H9 (cell line): ENCODE measurements at regions not wholly inside any gene's neighbourhood (a gene's known extent, or its start where the extent isn't known, plus 50 kb on each side); places are given as distances from the start of the nearest gene placed in this dataset.
"Not testable (repeated sequence)": the region's sequence is repeated elsewhere in the genome, so short reads cannot be mapped to it uniquely, and the experiment has no call there.

Experiments
- DNase-seq: peaks from one replicate; pipeline ENCODE4 v3.0.0-alpha.2; 2017
- H2AFZ ChIP-seq: one replicate; pipeline ENCODE4 v1.6.1; 2013; ENCODE audit warnings: mild to moderate bottlenecking, low read length, control low read depth, moderate library complexity
- H2AK5ac ChIP-seq: 2 replicates; pipeline ENCODE4 v1.6.1; 2013; ENCODE audit warnings: low read length, control low read depth, mixed read lengths; ENCODE audit not compliant: insufficient read length
- H2BK120ac ChIP-seq: one replicate; pipeline ENCODE4 v1.6.1; 2013; ENCODE audit warnings: low read depth, mild to moderate bottlenecking, low read length, control low read depth, inconsistent platforms; ENCODE audit not compliant: poor library complexity, severe bottlenecking
- H2BK12ac ChIP-seq: 2 replicates; pipeline ENCODE4 v1.6.1; 2013; ENCODE audit warnings: low read length, control low read depth, mixed read lengths, low read depth; ENCODE audit not compliant: insufficient read length
- H2BK15ac ChIP-seq: 2 replicates; pipeline ENCODE4 v1.6.1; 2013; ENCODE audit warnings: low read depth, low read length, control low read depth
- H2BK20ac ChIP-seq: one replicate; pipeline ENCODE4 v1.6.1; 2013; ENCODE audit warnings: low read depth, mild to moderate bottlenecking, low read length, control low read depth, inconsistent platforms; ENCODE audit not compliant: poor library complexity, severe bottlenecking
- H2BK5ac ChIP-seq: 2 replicates; pipeline ENCODE4 v1.6.1; 2013; ENCODE audit warnings: low read length, control low read depth, mixed read lengths; ENCODE audit not compliant: insufficient read length
- H3K14ac ChIP-seq: 2 replicates; pipeline ENCODE4 v1.6.1; 2013; ENCODE audit warnings: low read length, control low read depth; ENCODE audit not compliant: insufficient read depth
- H3K18ac ChIP-seq: 2 replicates; pipeline ENCODE4 v1.6.1; 2013; ENCODE audit warnings: low read depth, mild to moderate bottlenecking, mixed read lengths, low read length, control low read depth; ENCODE audit not compliant: insufficient read length
- H3K23ac ChIP-seq: 2 replicates; pipeline ENCODE4 v1.6.1; 2013; ENCODE audit warnings: low read length, control low read depth, mixed read lengths, low read depth; ENCODE audit not compliant: insufficient read length
- H3K23me2 ChIP-seq: 2 replicates; pipeline ENCODE4 v1.6.1; 2013; ENCODE audit warnings: low read depth, mild to moderate bottlenecking, mixed read lengths, low read length, control low read depth; ENCODE audit not compliant: insufficient read length, poor library complexity, severe bottlenecking
- H3K27ac ChIP-seq: 2 replicates; pipeline ENCODE4 v1.5.1; 2013; ENCODE audit warnings: low read length, control low read depth, mixed read lengths, low read depth; ENCODE audit not compliant: insufficient read length
- H3K27me3 ChIP-seq: 2 replicates; pipeline ENCODE4 v1.6.1; 2013; ENCODE audit warnings: low read length, control low read depth, inconsistent platforms; ENCODE audit not compliant: insufficient read depth
- H3K4ac ChIP-seq: 2 replicates; pipeline ENCODE4 v1.6.1; 2013; ENCODE audit warnings: low read depth, mild to moderate bottlenecking, control low read depth, inconsistent platforms, low read length, moderate library complexity
- H3K4me1 ChIP-seq: 2 replicates; pipeline ENCODE4 v1.6.1; 2013; ENCODE audit warnings: low read length, control low read depth, inconsistent platforms; ENCODE audit not compliant: insufficient read depth
- H3K4me2 ChIP-seq: 2 replicates; pipeline ENCODE4 v1.6.1; 2013; ENCODE audit warnings: low read length, control low read depth, mixed read lengths; ENCODE audit not compliant: insufficient read length, insufficient read depth
- H3K56ac ChIP-seq: 2 replicates; pipeline ENCODE4 v1.6.1; 2013; ENCODE audit warnings: low read depth, mild to moderate bottlenecking, mixed read lengths, low read length, control low read depth; ENCODE audit not compliant: insufficient read length
- H3K79me1 ChIP-seq: 2 replicates; pipeline ENCODE4 v1.6.1; 2013; ENCODE audit warnings: low read depth, mild to moderate bottlenecking, moderate library complexity, low read length, control low read depth, inconsistent platforms; ENCODE audit not compliant: insufficient read depth, poor library complexity, severe bottlenecking
- H3K79me2 ChIP-seq: 2 replicates; pipeline ENCODE4 v1.6.1; 2013; ENCODE audit warnings: low read length, control low read depth, inconsistent platforms; ENCODE audit not compliant: insufficient read depth
- H3K9ac ChIP-seq: 2 replicates; pipeline ENCODE4 v1.6.1; 2013; ENCODE audit warnings: low read length, control low read depth, mixed read lengths; ENCODE audit not compliant: insufficient read length; ENCODE audit errors: extremely low read depth
- H3K9me3 ChIP-seq: one replicate; pipeline ENCODE4 v1.6.1; 2013; ENCODE audit warnings: low read depth, low read length, inconsistent platforms; ENCODE audit not compliant: control insufficient read depth
- H3T11ph ChIP-seq: one replicate; pipeline ENCODE4 v1.6.1; 2013; ENCODE audit warnings: mild to moderate bottlenecking, low read length, control low read depth, inconsistent platforms
- H4K20me1 ChIP-seq: one replicate; pipeline ENCODE4 v1.6.1; 2013; ENCODE audit not compliant: control insufficient read depth, insufficient read length, insufficient read depth
- H4K5ac ChIP-seq: 2 replicates; pipeline ENCODE4 v1.6.1; 2013; ENCODE audit warnings: low read depth, mild to moderate bottlenecking, mixed read lengths, low read length, control low read depth; ENCODE audit not compliant: insufficient read length
- H4K8ac ChIP-seq: replicated peaks from 2 replicates; pipeline ENCODE4 v1.6.1; 2013; ENCODE audit warnings: low read length, control low read depth, mixed read lengths, low read depth; ENCODE audit not compliant: insufficient read length
- H4K91ac ChIP-seq: 2 replicates; pipeline ENCODE4 v1.6.1; 2013; ENCODE audit warnings: low read depth, mild to moderate bottlenecking, moderate library complexity, mixed read lengths, low read length, control low read depth; ENCODE audit not compliant: insufficient read length
- H3K27ac Mint-ChIP-seq, 3 experiments: 2 replicates in 2 of 3; 3 replicates in 1 of 3; pipeline ENCODE4 v1.8.0; 2020 to 2021; ENCODE audit warnings: mixed read lengths in 3 of 3, mild to moderate bottlenecking in 1 of 3, moderate library complexity in 1 of 3
- H3K27me3 Mint-ChIP-seq: 2 replicates; pipeline ENCODE4 v1.8.0; 2021; ENCODE audit warnings: low read depth, mild to moderate bottlenecking, moderate library complexity, mixed read lengths
- H3K36me3 Mint-ChIP-seq, 3 experiments: 2 replicates in 2 of 3; 3 replicates in 1 of 3; pipeline ENCODE4 v1.8.0; 2020 to 2021; ENCODE audit warnings: low read depth in 3 of 3, mixed read lengths in 3 of 3; ENCODE audit not compliant: insufficient read depth in 1 of 3
- H3K4me1 Mint-ChIP-seq, 2 experiments: 2 replicates each; pipeline ENCODE4 v1.8.0; 2020; ENCODE audit warnings: mixed read lengths in 2 of 2
- H3K4me3 Mint-ChIP-seq, 2 experiments: 2 replicates in 1 of 2; 3 replicates in 1 of 2; pipeline ENCODE4 v1.8.0; 2020 to 2021; ENCODE audit warnings: mild to moderate bottlenecking in 2 of 2, mixed read lengths in 2 of 2, moderate library complexity in 1 of 2
- H3K9me3 Mint-ChIP-seq, 2 experiments: 2 replicates in 1 of 2; 3 replicates in 1 of 2; pipeline ENCODE4 v1.8.0; 2020; ENCODE audit warnings: mild to moderate bottlenecking in 2 of 2, mixed read lengths in 2 of 2, moderate library complexity in 1 of 2
- WGBS: extraction: QIAGEN DNeasy Blood & Tissue Kit; methylation state at CpG from one replicate; pipeline ENCODE4 v1.1.7; 2013; ENCODE audit warnings: missing lambda C conversion rate, low lambda C conversion rate, mixed read lengths; ENCODE audit not compliant: insufficient read length; ENCODE audit errors: extremely low coverage; 5-methylcytosine and 5-hydroxymethylcytosine counted together
- TF ChIP-seq, protein P1 (sequence below): fragments of 200-600 bp; sonication (generic); conservative IDR thresholded peaks from 3 replicates; pipeline ENCODE4 v1.8.0; 2021; ENCODE audit warnings: antibody characterized with exemption, mild to moderate bottlenecking

DNA sequence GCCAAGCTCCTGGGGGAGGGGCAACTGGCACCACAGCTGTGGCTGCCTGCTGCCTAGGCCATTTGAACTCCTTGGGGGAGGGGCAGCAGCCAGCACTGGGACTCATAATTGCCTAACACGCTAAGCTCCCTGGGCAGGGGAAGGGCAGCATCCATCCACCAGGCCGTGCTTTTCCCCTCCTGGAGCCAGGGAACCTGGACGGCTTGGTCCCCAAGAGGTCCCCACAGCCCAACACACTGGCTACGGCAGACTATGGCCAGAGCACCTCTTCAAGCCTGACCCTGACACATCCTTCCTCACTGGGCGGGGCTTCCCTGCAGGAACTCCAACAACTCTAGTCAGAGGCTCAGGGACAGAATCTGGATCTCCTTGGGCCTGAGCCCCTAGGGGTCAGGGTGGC, 269.4 kb downstream of the RNF144B start:
- Mint-ChIP-seq H3K4me1 (peaks cover 0 to 2% of the 10 kb centered on the region in 2 experiments; a peak in 1 of 4 replicates), H3K27me3 (no peaks in the 10 kb centered on the region; the same call in 1 of the 2 replicates), H3K36me3 (no peaks in the 10 kb centered on the region), H3K9me3 (peaks cover 0 to 2% of the 10 kb centered on the region in 2 experiments; a peak in 2 of 5 replicates), H3K4me3 (no peak overlapping the region), H3K27ac (peak overlapping the region in 1 of 3 experiments; percentile 80; a peak in 1 of 7 replicates)
- Histone ChIP-seq H3K27me3 (no peaks in the 10 kb centered on the region), H3K23ac (no peak overlapping the region), H2BK20ac (no peak overlapping the region), H3K14ac (no peak overlapping the region), H3K4ac (no peak overlapping the region), H3K4me1 (no peaks in the 10 kb centered on the region), H4K5ac (no peak overlapping the region), H3K9me3 (no peaks in the 10 kb centered on the region), H3T11ph (no peak overlapping the region), H4K8ac (no peak overlapping the region), H2BK5ac (no peak overlapping the region), H3K79me2 (no peaks in the 10 kb centered on the region), H4K20me1 (no peaks in the 10 kb centered on the region), H2AK5ac (no peak overlapping the region), H3K4me2 (no peak overlapping the region), H3K79me1 (no peaks in the 10 kb centered on the region), H3K9ac (no peak overlapping the region), H3K18ac (no peak overlapping the region), H4K91ac (no peak overlapping the region), H3K56ac (no peak overlapping the region), H3K23me2 (no peaks in the 10 kb centered on the region), H2BK15ac (no peak overlapping the region), H2AFZ (no peak overlapping the region), H3K27ac (no peak overlapping the region), H2BK120ac (no peak overlapping the region), H2BK12ac (no peak overlapping the region)
- no peak for DNase-seq
- TF ChIP-seq, protein P1, sequence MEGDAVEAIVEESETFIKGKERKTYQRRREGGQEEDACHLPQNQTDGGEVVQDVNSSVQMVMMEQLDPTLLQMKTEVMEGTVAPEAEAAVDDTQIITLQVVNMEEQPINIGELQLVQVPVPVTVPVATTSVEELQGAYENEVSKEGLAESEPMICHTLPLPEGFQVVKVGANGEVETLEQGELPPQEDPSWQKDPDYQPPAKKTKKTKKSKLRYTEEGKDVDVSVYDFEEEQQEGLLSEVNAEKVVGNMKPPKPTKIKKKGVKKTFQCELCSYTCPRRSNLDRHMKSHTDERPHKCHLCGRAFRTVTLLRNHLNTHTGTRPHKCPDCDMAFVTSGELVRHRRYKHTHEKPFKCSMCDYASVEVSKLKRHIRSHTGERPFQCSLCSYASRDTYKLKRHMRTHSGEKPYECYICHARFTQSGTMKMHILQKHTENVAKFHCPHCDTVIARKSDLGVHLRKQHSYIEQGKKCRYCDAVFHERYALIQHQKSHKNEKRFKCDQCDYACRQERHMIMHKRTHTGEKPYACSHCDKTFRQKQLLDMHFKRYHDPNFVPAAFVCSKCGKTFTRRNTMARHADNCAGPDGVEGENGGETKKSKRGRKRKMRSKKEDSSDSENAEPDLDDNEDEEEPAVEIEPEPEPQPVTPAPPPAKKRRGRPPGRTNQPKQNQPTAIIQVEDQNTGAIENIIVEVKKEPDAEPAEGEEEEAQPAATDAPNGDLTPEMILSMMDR, result no peak
- WGBS, result no CpG with 5 or more reads among the region's 5 CpGs

DNA sequence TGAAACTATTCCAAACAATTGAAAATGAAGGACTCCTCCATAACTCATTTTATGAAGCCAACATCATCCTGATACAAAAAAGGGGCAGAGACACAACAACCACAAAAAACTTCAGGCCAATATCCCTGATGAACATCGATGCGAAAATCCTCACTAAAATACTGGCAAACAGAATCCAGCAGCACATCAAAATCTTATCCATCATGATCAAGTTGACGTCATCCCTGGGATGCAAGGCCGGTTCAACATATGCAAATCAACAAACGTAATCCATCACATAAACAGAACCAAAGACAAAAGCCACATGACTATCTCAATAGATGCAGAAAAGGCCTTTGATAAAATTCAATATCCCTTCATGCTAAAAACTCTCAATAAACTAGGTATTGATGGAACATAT, 272.8 kb downstream of the RNF144B start:
- H3K9me3 ChIP-seq, H3T11ph ChIP-seq, H2BK5ac ChIP-seq, H3K79me1 ChIP-seq, H2BK15ac ChIP-seq, H4K20me1 ChIP-seq, H2AK5ac ChIP-seq, H3K27me3 Mint-ChIP-seq, H3K4me2 ChIP-seq, H3K9me3 Mint-ChIP-seq, H2BK120ac ChIP-seq, H4K91ac ChIP-seq, H3K27me3 ChIP-seq, H3K27ac ChIP-seq, H3K18ac ChIP-seq, H4K5ac ChIP-seq, H4K8ac ChIP-seq, H3K23me2 ChIP-seq, H3K79me2 ChIP-seq, H3K4me3 Mint-ChIP-seq, H3K9ac ChIP-seq, H3K27ac Mint-ChIP-seq, H3K4me1 Mint-ChIP-seq, H3K23ac ChIP-seq, H3K56ac ChIP-seq, H3K4me1 ChIP-seq, H3K36me3 Mint-ChIP-seq, H2BK12ac ChIP-seq, H2AFZ ChIP-seq, H3K4ac ChIP-seq, H3K14ac ChIP-seq, H2BK20ac ChIP-seq, DNase-seq: not testable (repeated sequence)
- no CpG with 5 or more reads among the region's 5 CpGs for WGBS
